ENCODE measurements at regions not wholly inside any gene's neighbourhood (a gene's known extent, or its start where the extent isn't known, plus 50 kb on each side); places are given as distances from the start of the nearest gene placed in this dataset.

DNA sequence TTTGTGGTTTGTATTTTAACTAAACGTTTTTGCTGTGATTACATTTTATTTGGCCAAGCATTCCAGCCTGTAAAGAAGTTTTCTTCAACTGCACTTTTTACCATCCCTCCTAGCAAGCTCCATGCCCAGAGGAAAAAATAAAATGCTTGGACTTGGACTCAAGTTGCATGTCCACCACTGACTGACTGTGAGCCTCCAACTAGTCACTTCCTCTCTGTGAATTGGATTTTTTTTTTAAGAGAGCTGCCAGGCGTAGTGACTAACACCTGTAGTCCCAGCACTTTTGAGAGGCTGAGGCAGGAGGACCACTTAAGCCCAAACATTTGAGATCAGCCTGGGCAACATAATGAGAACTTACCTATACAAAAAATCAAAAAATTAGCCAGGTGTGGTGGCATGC is 1185.2 kb upstream of the PIK3C3 start:
- TF ChIP-seq CTCF (IDR thresholded peaks at IDR 0.05; ENCODE audit: low read depth, low read length) (no peak), POLR2A (IDR thresholded peaks at IDR 0.05; ENCODE audit: extremely low read depth, insufficient read length) (no peak)
